ENCODE measurements at regions not wholly inside any gene's neighbourhood (a gene's known extent, or its start where the extent isn't known, plus 50 kb on each side); places are given as distances from the start of the nearest gene placed in this dataset.

DNA sequence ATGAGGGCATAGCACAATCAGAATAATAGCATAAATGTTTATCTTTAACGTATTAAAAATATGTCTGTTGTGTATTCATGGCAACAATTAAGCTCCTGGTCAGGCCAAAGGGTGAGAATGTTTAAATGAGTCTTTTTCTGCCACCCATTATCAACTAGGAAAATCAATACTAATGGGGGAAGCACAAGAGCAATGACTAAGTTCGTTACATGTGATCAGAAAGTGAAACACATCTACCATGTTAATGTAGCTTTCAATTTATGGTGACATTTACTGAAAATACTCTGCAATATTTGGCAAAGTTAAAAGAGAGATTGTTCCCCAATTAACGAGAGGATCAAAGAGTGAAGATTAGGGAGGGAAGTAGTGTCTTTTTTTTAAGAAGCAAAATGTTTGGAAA, 143.7 kb downstream of the NAA11 start:
- Histone ChIP-seq H3K36me3 (ENCODE audit: insufficient read depth in 1 of 2, low read depth in 1 of 2) (no peaks in the 10 kb centered on the region), H3K4me3 (no peak overlapping the region), H3K27me3 (ENCODE audit: insufficient read depth in 3 of 3, low read length in 2 of 3) (no peaks in the 10 kb centered on the region), H3K4me1 (no peaks in the 10 kb centered on the region), H3K27ac (no peak overlapping the region), H3K9me3 (no peaks in the 10 kb centered on the region)
- no peak for DNase-seq
- TF ChIP-seq, protein P1, sequence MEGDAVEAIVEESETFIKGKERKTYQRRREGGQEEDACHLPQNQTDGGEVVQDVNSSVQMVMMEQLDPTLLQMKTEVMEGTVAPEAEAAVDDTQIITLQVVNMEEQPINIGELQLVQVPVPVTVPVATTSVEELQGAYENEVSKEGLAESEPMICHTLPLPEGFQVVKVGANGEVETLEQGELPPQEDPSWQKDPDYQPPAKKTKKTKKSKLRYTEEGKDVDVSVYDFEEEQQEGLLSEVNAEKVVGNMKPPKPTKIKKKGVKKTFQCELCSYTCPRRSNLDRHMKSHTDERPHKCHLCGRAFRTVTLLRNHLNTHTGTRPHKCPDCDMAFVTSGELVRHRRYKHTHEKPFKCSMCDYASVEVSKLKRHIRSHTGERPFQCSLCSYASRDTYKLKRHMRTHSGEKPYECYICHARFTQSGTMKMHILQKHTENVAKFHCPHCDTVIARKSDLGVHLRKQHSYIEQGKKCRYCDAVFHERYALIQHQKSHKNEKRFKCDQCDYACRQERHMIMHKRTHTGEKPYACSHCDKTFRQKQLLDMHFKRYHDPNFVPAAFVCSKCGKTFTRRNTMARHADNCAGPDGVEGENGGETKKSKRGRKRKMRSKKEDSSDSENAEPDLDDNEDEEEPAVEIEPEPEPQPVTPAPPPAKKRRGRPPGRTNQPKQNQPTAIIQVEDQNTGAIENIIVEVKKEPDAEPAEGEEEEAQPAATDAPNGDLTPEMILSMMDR (IDR thresholded peaks at IDR 0.05) = no peak
- intact Hi-C loops (cut with DNase I) = no loop called here
- no peak for ATAC-seq
- 87 to 92% (median 92%) methylated on average over 3 of the region's 3 CpGs for WGBS, 3 donors

- H3K36me3 ChIP-seq (ENCODE audit: insufficient read depth in 1 of 2, low read depth in 1 of 2) = no peaks in the 10 kb centered on the region
- no peaks in the 10 kb centered on the region for H3K4me1 ChIP-seq
- no peak overlapping the region for H3K4me3 ChIP-seq
- no peaks in the 10 kb centered on the region for H3K9me3 ChIP-seq
- TF ChIP-seq, protein P1 (IDR thresholded peaks at IDR 0.05) = no peak
- no peak for DNase-seq
- no peak for ATAC-seq
- WGBS, 3 donors = 81 to 85% (median 84%) methylated on average over 7 of the region's 7 CpGs
- H3K27ac ChIP-seq = no peak overlapping the region
- intact Hi-C loops (cut with DNase I) = no loop called here
- no peaks in the 10 kb centered on the region for H3K27me3 ChIP-seq (ENCODE audit: insufficient read depth in 3 of 3, low read length in 2 of 3)
These were observed 144.7 kb downstream of the NAA11 start for GRCh38 chr4:79181190-79181589.

- TF ChIP-seq, protein P1 (IDR thresholded peaks at IDR 0.05) = no peak
- Histone ChIP-seq H3K9me3 (no peaks in the 10 kb centered on the region), H3K27me3 (ENCODE audit: insufficient read depth in 3 of 3, low read length in 2 of 3) (no peaks in the 10 kb centered on the region), H3K4me1 (no peaks in the 10 kb centered on the region), H3K4me3 (no peak overlapping the region), H3K36me3 (ENCODE audit: insufficient read depth in 1 of 2, low read depth in 1 of 2) (no peaks in the 10 kb centered on the region), H3K27ac (no peak overlapping the region)
- DNase-seq (no peak), ATAC-seq (no peak)
- intact Hi-C loops (cut with DNase I) = no loop called here
These were observed 147.1 kb downstream of the NAA11 start for GRCh38 chr4:79178760-79179159.

DNA sequence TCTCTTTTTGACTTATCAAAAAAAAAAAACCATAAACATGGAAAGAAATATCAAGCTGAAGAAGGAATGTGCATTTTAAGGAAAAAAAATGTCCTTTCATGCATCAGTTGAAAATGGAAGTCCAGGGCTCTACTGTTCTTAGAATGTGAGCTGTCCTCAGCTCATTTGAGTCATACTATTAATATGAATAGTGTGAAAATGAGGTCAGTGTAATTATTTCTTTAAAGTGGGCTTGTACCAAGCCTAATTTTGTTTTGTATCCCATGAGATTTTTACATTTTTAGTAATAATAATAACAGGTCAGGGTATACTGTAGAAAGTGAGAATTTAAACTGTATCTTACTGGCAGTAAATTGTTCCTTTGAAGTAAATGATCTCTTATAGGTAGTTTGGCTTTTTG, 148.5 kb downstream of the NAA11 start:
- Histone ChIP-seq H3K36me3 (ENCODE audit: insufficient read depth in 1 of 2, low read depth in 1 of 2) (no peaks in the 10 kb centered on the region), H3K9me3 (no peaks in the 10 kb centered on the region), H3K27ac (no peak overlapping the region), H3K27me3 (ENCODE audit: insufficient read depth in 3 of 3, low read length in 2 of 3) (no peaks in the 10 kb centered on the region), H3K4me1 (no peaks in the 10 kb centered on the region), H3K4me3 (no peak overlapping the region)
- TF ChIP-seq, protein P1 (IDR thresholded peaks at IDR 0.05) = no peak
- ATAC-seq (no peak), DNase-seq (no peak)
- intact Hi-C loops (cut with DNase I) = no loop called here

DNA sequence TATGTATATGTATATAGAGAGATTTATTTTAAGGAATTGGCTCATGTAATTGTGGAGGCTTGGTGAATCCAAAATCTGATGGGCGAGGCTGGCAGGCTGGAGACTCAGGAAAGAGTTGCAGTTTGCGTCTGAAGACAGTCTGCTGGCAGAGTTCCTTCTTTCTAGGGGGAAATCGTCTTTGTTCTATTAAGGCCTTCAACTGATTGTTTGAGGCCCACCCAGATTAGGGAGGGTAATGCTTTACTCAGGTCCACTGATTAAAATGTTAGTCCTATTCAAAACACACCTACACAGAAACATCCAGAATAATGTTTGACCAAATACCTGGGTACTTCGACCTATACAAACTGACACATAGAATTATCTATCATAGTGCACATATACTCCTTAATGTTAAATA, 149.5 kb downstream of the NAA11 start:
- intact Hi-C loops (cut with DNase I) = no loop called here
- Histone ChIP-seq H3K4me3 (no peak overlapping the region), H3K27ac (no peak overlapping the region), H3K9me3 (no peaks in the 10 kb centered on the region), H3K27me3 (ENCODE audit: insufficient read depth in 3 of 3, low read length in 2 of 3) (no peaks in the 10 kb centered on the region), H3K4me1 (no peaks in the 10 kb centered on the region), H3K36me3 (ENCODE audit: insufficient read depth in 1 of 2, low read depth in 1 of 2) (no peaks in the 10 kb centered on the region)
- TF ChIP-seq, protein P1 (IDR thresholded peaks at IDR 0.05) = no peak
- DNase-seq (no peak), ATAC-seq (no peak)
- WGBS, 3 donors = 84 to 90% (median 89%) methylated on average over 4 of the region's 4 CpGs
